ENCODE measurements at regions not wholly inside any gene's neighbourhood (a gene's known extent, or its start where the extent isn't known, plus 50 kb on each side); places are given as distances from the start of the nearest gene placed in this dataset.

GRCh38 chr2:217396165-217396564 is 536.3 kb upstream of the TNP1 start:
- no CpG with 5 or more reads among the region's 2 CpGs for WGBS (ENCODE audit: insufficient coverage)
- H3K27ac ChIP-seq (ENCODE audit: low read length in 2 of 2): no peak overlapping the region
- peaks cover 8% of the 10 kb centered on the region for H3K4me1 Mint-ChIP-seq
- ChIA-PET POLR2A (no interaction called here), CTCF (no interaction called here)
- no peak for ATAC-seq (ENCODE audit: low read depth)
- H3K27me3 ChIP-seq (replicated peaks in 1 of 4; ENCODE audit: control extremely low read depth in 1 of 4, control insufficient read depth in 3 of 4, insufficient read depth in 4 of 4, low read length in 3 of 4): peaks cover 0 to 3% (median 0%) of the 10 kb centered on the region in 4 experiments
- H3K9me3 Mint-ChIP-seq (ENCODE audit: insufficient read depth): peaks cover 7% of the 10 kb centered on the region
- DNase-seq: no peak
- H3K4me1 ChIP-seq (ENCODE audit: control insufficient read depth in 2 of 2, insufficient read depth in 2 of 2, low read length in 2 of 2): peaks cover 6 to 7% of the 10 kb centered on the region in 2 donors
- no peaks in the 10 kb centered on the region for H3K27me3 Mint-ChIP-seq
- no peak overlapping the region for H3K4me3 Mint-ChIP-seq
- no peak overlapping the region for H2AFZ ChIP-seq (ENCODE audit: insufficient read depth, low read depth, low read length, poor library complexity, severe bottlenecking)
- no peaks in the 10 kb centered on the region for H4K20me1 ChIP-seq (ENCODE audit: control insufficient read depth, insufficient read depth, low read length, poor library complexity, severe bottlenecking)
- no peak overlapping the region for H3K27ac Mint-ChIP-seq
- H3K36me3 ChIP-seq (replicated peaks in 1 of 2; ENCODE audit: control extremely low read depth in 1 of 2, control insufficient read depth in 1 of 2, extremely low read depth in 1 of 2, insufficient read depth in 2 of 2, low read length in 1 of 2): no peaks in the 10 kb centered on the region
- TF ChIP-seq CTCF (IDR thresholded peaks at IDR 0.05) (no peak), EZH2 (IDR thresholded peaks at IDR 0.05; ENCODE audit: borderline replicate concordance, insufficient read depth, low read depth, low read length, poor library complexity, severe bottlenecking) (no peak)
- H3K79me2 ChIP-seq (ENCODE audit: control insufficient read depth, insufficient read depth, low read length): no peaks in the 10 kb centered on the region
- no peak overlapping the region for H3K9ac ChIP-seq (ENCODE audit: low read length)
- intact Hi-C loops (cut with micrococcal nuclease): no loop called here
- no peak overlapping the region for H3K4me3 ChIP-seq (ENCODE audit: control extremely low read depth in 1 of 5, extremely low read depth in 1 of 5, insufficient read depth in 1 of 5, low read depth in 2 of 5, low read length in 4 of 5)
- H3K4me2 ChIP-seq (replicated peaks; ENCODE audit: low read depth, low read length, poor library complexity, severe bottlenecking): no peak overlapping the region
- H3K9me3 ChIP-seq (ENCODE audit: control extremely low read depth in 1 of 3, control insufficient read depth in 2 of 3, insufficient read depth in 1 of 3, low read length in 2 of 3): peaks cover 0 to 9% (median under 1%) of the 10 kb centered on the region in 3 donors

DNA sequence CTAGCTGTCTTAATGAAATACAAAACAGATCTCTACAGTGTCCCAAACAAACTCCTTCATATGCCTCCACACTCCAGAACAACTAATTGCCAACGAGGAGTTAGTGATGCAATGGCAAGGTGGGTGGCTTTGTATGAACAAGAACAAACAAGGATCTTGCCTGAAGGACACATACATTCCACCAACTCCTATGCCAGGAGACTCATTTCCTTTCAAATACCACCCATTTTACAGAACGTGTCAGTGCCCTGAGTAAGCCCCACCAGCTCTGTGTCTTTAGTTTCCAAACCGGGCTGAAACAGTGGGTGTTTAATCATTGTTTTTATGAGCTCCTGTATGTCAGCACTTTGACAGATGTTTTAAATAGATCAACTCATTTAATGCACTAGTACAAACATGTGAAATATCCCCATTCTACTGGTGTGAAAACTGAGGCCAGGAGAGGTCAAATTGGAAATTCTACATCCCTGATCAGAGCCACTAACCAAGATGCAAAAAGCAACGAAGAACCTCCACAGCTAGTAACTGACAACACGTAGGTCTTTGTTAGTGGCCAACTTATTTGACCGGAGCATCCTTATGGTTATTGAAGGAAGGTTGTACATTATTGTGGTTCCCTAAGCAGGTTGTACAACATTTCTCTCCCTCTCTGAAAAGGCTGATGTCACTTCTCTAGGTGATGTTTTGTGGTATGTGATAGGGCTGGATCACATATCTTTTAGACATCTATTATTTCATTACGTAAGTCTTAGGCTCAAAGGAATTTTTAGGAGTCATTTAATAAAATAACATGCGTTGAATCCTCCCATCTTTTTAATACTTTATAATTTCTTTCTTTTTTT is 534.9 kb upstream of the TNP1 start:
- Mint-ChIP-seq H3K27me3 (peaks cover 6% of the 10 kb centered on the region), H3K27ac (no peak overlapping the region), H3K9me3 (ENCODE audit: insufficient read depth) (peaks cover 7% of the 10 kb centered on the region), H3K4me3 (no peak overlapping the region), H3K4me1 (peaks cover 8% of the 10 kb centered on the region)
- Histone ChIP-seq H4K20me1 (ENCODE audit: control insufficient read depth, insufficient read depth, low read length, poor library complexity, severe bottlenecking) (no peaks in the 10 kb centered on the region), H3K9ac (ENCODE audit: low read length) (no peak overlapping the region), H2AFZ (ENCODE audit: insufficient read depth, low read depth, low read length, poor library complexity, severe bottlenecking) (no peak overlapping the region), H3K9me3 (ENCODE audit: control extremely low read depth in 1 of 3, control insufficient read depth in 2 of 3, insufficient read depth in 1 of 3, low read length in 2 of 3) (peaks cover 0 to 14% (median 5%) of the 10 kb centered on the region in 3 donors), H3K79me2 (ENCODE audit: control insufficient read depth, insufficient read depth, low read length) (no peaks in the 10 kb centered on the region), H3K4me1 (ENCODE audit: control insufficient read depth in 2 of 2, insufficient read depth in 2 of 2, low read length in 2 of 2) (peaks cover 6 to 7% of the 10 kb centered on the region in 2 donors), H3K4me2 (replicated peaks; ENCODE audit: low read depth, low read length, poor library complexity, severe bottlenecking) (no peak overlapping the region), H3K4me3 (ENCODE audit: control extremely low read depth in 1 of 5, extremely low read depth in 1 of 5, insufficient read depth in 1 of 5, low read depth in 2 of 5, low read length in 4 of 5) (no peak overlapping the region), H3K27me3 (replicated peaks in 1 of 4; ENCODE audit: control extremely low read depth in 1 of 4, control insufficient read depth in 3 of 4, insufficient read depth in 4 of 4, low read length in 3 of 4) (peaks cover 0 to 3% (median 0%) of the 10 kb centered on the region in 4 experiments), H3K36me3 (replicated peaks in 1 of 2; ENCODE audit: control extremely low read depth in 1 of 2, control insufficient read depth in 1 of 2, extremely low read depth in 1 of 2, insufficient read depth in 2 of 2, low read length in 1 of 2) (no peaks in the 10 kb centered on the region), H3K27ac (ENCODE audit: low read length in 2 of 2) (no peak overlapping the region)
- ChIA-PET POLR2A (no interaction called here), CTCF (no interaction called here)
- TF ChIP-seq CTCF (IDR thresholded peaks at IDR 0.05) (no peak), EZH2 (IDR thresholded peaks at IDR 0.05; ENCODE audit: borderline replicate concordance, insufficient read depth, low read depth, low read length, poor library complexity, severe bottlenecking) (no peak)
- DNase-seq (no peak), ATAC-seq (ENCODE audit: low read depth) (no peak)
- no CpG with 5 or more reads among the region's 8 CpGs for WGBS (ENCODE audit: insufficient coverage)
- intact Hi-C loops (cut with micrococcal nuclease): no loop called here
